Astrocyte (in vitro differentiated cells and primary cell): ENCODE measurements at regions not wholly inside any gene's neighbourhood (a gene's known extent, or its start where the extent isn't known, plus 50 kb on each side); places are given as distances from the start of the nearest gene placed in this dataset.

Source experiments
- DNase-seq: peaks from one replicate; pipeline ENCODE4 v3.0.0-alpha.2; 2010; ENCODE audit warnings: low read depth
- FAIRE-seq: peaks from 2 replicates; lab custom pipeline; 2011; peaks lifted over from hg19 to GRCh38; lab: Jason Lieb, UNC
- H2AFZ ChIP-seq: 2 replicates; pipeline ENCODE4 v1.6.0; 2012; ENCODE audit warnings: low read depth, low read length, inconsistent platforms
- H3K27ac ChIP-seq: 2 replicates; pipeline ENCODE4 v1.5.1; 2011; ENCODE audit warnings: low read depth, low read length, inconsistent platforms
- H3K27me3 ChIP-seq: 2 replicates; pipeline ENCODE4 v1.6.0; 2011; ENCODE audit warnings: low read length, inconsistent platforms; ENCODE audit not compliant: insufficient read depth
- H3K36me3 ChIP-seq: 2 replicates; pipeline ENCODE4 v1.5.1; 2011; ENCODE audit warnings: low read length, inconsistent platforms; ENCODE audit not compliant: insufficient read depth
- H3K4me1 ChIP-seq: 2 replicates; pipeline ENCODE4 v1.5.1; 2011; ENCODE audit warnings: low read length, inconsistent platforms; ENCODE audit not compliant: insufficient read depth
- H3K4me2 ChIP-seq: 2 replicates; pipeline ENCODE4 v1.6.0; 2012; ENCODE audit warnings: low read length, inconsistent platforms
- H3K4me3 ChIP-seq: 2 replicates; pipeline ENCODE4 v1.5.1; 2011; ENCODE audit warnings: low read depth, mild to moderate bottlenecking, low read length, inconsistent platforms; ENCODE audit not compliant: insufficient read depth
- H3K79me2 ChIP-seq: 2 replicates; pipeline ENCODE4 v1.6.0; 2012; ENCODE audit warnings: mild to moderate bottlenecking, low read length, inconsistent platforms; ENCODE audit not compliant: insufficient read depth
- H3K9ac ChIP-seq: 2 replicates; pipeline ENCODE4 v1.6.0; 2012; ENCODE audit warnings: mild to moderate bottlenecking, low read length, inconsistent platforms
- H3K9me3 ChIP-seq: 2 replicates; pipeline ENCODE4 v1.5.1; 2012; ENCODE audit warnings: low read depth, mild to moderate bottlenecking, low read length, inconsistent platforms; ENCODE audit not compliant: insufficient read depth
- H4K20me1 ChIP-seq: 2 replicates; pipeline ENCODE4 v1.6.0; 2012; ENCODE audit warnings: low read length, inconsistent platforms; ENCODE audit not compliant: insufficient read depth
- H3K27ac Mint-ChIP-seq: one replicate; pipeline ENCODE4 v1.8.0; 2021; ENCODE audit warnings: mild to moderate bottlenecking, mixed read lengths; ENCODE audit not compliant: unreplicated experiment
- H3K27me3 Mint-ChIP-seq: one replicate; pipeline ENCODE4 v1.8.0; 2021; ENCODE audit warnings: low read depth, mixed read lengths; ENCODE audit not compliant: unreplicated experiment
- H3K36me3 Mint-ChIP-seq: one replicate; pipeline ENCODE4 v1.8.0; 2021; ENCODE audit warnings: low read depth, mixed read lengths; ENCODE audit not compliant: unreplicated experiment
- H3K4me1 Mint-ChIP-seq: one replicate; pipeline ENCODE4 v1.8.0; 2021; ENCODE audit warnings: low read depth, mixed read lengths; ENCODE audit not compliant: unreplicated experiment
- H3K4me3 Mint-ChIP-seq: one replicate; pipeline ENCODE4 v1.8.0; 2021; ENCODE audit warnings: mild to moderate bottlenecking, moderate library complexity, mixed read lengths; ENCODE audit not compliant: unreplicated experiment
- H3K9me3 Mint-ChIP-seq: one replicate; pipeline ENCODE4 v1.8.0; 2021; ENCODE audit warnings: mild to moderate bottlenecking, mixed read lengths; ENCODE audit not compliant: unreplicated experiment
- EZH2 ChIP-seq: IDR thresholded peaks from 2 replicates; pipeline ENCODE4 v1.6.1; 2012; ENCODE audit warnings: mild to moderate bottlenecking, low read length, inconsistent platforms; ENCODE audit not compliant: insufficient read depth
- TF ChIP-seq, protein P1 (sequence below): IDR thresholded peaks from 2 replicates; pipeline ENCODE4 v1.5.1; 2011; ENCODE audit warnings: low read depth, mild to moderate bottlenecking, inconsistent platforms, low read length, moderate library complexity; ENCODE audit not compliant: insufficient read depth

DNA sequence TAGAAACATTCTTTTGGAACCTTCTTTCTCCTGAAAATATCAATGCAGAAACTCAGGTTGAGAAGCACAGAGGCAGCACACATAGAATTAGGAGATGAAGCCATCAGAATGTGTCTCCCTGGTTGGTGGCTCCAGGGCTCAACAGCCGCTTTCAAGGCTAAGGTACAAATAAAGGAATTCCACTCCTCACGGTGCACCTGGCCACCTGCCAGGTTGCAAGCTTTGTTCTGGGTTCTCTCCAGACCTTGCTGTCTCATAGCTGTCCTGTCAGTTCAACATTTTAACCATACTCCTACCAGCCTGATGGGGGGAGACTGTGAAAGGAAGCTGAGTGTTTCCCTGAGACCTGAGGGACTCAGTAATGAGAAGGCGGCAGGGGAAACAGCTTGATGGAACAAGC lies 96.3 kb upstream of the HPF1 start:
- Mint-ChIP-seq H3K4me3 (no peak overlapping the region), H3K36me3 (no peaks in the 10 kb centered on the region), H3K4me1 (peaks cover 3% of the 10 kb centered on the region), H3K9me3 (peaks cover 2% of the 10 kb centered on the region), H3K27ac (no peak overlapping the region), H3K27me3 (peaks cover 4% of the 10 kb centered on the region)
- no peaks in the 10 kb centered on the region for H3K27me3 ChIP-seq
- no peak overlapping the region for H2AFZ ChIP-seq
- no peak overlapping the region for H3K4me2 ChIP-seq
- FAIRE-seq (no peak), DNase-seq (no peak)
- H3K4me1 ChIP-seq: no peaks in the 10 kb centered on the region
- H4K20me1 ChIP-seq: no peaks in the 10 kb centered on the region
- H3K36me3 ChIP-seq: no peaks in the 10 kb centered on the region
- H3K4me3 ChIP-seq: no peak overlapping the region
- H3K27ac ChIP-seq: no peak overlapping the region
- no peaks in the 10 kb centered on the region for H3K9me3 ChIP-seq
- no peak overlapping the region for H3K9ac ChIP-seq
- TF ChIP-seq, protein P1, sequence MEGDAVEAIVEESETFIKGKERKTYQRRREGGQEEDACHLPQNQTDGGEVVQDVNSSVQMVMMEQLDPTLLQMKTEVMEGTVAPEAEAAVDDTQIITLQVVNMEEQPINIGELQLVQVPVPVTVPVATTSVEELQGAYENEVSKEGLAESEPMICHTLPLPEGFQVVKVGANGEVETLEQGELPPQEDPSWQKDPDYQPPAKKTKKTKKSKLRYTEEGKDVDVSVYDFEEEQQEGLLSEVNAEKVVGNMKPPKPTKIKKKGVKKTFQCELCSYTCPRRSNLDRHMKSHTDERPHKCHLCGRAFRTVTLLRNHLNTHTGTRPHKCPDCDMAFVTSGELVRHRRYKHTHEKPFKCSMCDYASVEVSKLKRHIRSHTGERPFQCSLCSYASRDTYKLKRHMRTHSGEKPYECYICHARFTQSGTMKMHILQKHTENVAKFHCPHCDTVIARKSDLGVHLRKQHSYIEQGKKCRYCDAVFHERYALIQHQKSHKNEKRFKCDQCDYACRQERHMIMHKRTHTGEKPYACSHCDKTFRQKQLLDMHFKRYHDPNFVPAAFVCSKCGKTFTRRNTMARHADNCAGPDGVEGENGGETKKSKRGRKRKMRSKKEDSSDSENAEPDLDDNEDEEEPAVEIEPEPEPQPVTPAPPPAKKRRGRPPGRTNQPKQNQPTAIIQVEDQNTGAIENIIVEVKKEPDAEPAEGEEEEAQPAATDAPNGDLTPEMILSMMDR: no peak
- no peak for TF ChIP-seq EZH2
- H3K79me2 ChIP-seq: no peaks in the 10 kb centered on the region

- TF ChIP-seq EZH2: no peak
- TF ChIP-seq, protein P1: no peak
- Histone ChIP-seq H3K4me1 (no peaks in the 10 kb centered on the region), H3K79me2 (no peaks in the 10 kb centered on the region), H4K20me1 (no peaks in the 10 kb centered on the region), H3K9ac (no peak overlapping the region), H2AFZ (no peak overlapping the region), H3K9me3 (no peaks in the 10 kb centered on the region), H3K36me3 (no peaks in the 10 kb centered on the region), H3K27me3 (no peaks in the 10 kb centered on the region), H3K27ac (no peak overlapping the region), H3K4me3 (no peak overlapping the region), H3K4me2 (no peak overlapping the region)
- no peak overlapping the region for H3K27ac Mint-ChIP-seq
- H3K27me3 Mint-ChIP-seq: peaks cover 13% of the 10 kb centered on the region
- DNase-seq: no peak
- peaks cover 2% of the 10 kb centered on the region for H3K9me3 Mint-ChIP-seq
- H3K4me3 Mint-ChIP-seq: no peak overlapping the region
- no peak for FAIRE-seq
- peaks cover 3% of the 10 kb centered on the region for H3K4me1 Mint-ChIP-seq
- H3K36me3 Mint-ChIP-seq: no peaks in the 10 kb centered on the region
These were observed 94.7 kb upstream of the HPF1 start for GRCh38 chr4:169852481-169852880.

DNA sequence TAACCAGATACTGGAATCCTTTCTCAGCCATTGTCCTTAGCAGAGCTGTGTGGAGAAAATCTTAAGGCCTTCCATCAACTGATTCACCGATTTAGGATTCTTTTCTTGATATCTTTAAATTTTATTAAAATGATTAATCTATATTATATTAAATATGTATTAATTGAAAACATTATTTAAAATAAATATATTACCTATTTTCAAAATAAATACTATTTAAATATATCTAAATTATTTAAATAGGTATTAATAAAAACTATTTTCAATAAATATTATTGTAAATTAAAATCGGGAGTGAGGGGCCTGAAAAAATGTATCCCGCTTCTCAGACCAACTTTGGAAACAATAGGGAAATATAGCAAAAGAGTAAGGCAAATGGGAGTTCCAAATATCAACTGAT lies 94.0 kb upstream of the HPF1 start:
- H3K27ac ChIP-seq: no peak overlapping the region
- Mint-ChIP-seq H3K9me3 (peaks cover 1% of the 10 kb centered on the region), H3K4me1 (peaks cover 3% of the 10 kb centered on the region), H3K27me3 (peaks cover 12% of the 10 kb centered on the region), H3K4me3 (no peak overlapping the region), H3K27ac (no peak overlapping the region), H3K36me3 (no peaks in the 10 kb centered on the region)
- TF ChIP-seq, protein P1: no peak
- no peak for TF ChIP-seq EZH2
- no peak overlapping the region for H3K4me3 ChIP-seq
- H3K9me3 ChIP-seq: no peaks in the 10 kb centered on the region
- DNase-seq: no peak
- H2AFZ ChIP-seq: no peak overlapping the region
- H3K79me2 ChIP-seq: no peaks in the 10 kb centered on the region
- H3K4me1 ChIP-seq: no peaks in the 10 kb centered on the region
- H4K20me1 ChIP-seq: no peaks in the 10 kb centered on the region
- H3K4me2 ChIP-seq: no peak overlapping the region
- H3K36me3 ChIP-seq: no peaks in the 10 kb centered on the region
- H3K9ac ChIP-seq: no peak overlapping the region
- FAIRE-seq: no peak
- H3K27me3 ChIP-seq: no peaks in the 10 kb centered on the region
